ENCODE measurements at regions not wholly inside any gene's neighbourhood (a gene's known extent, or its start where the extent isn't known, plus 50 kb on each side); places are given as distances from the start of the nearest gene placed in this dataset.

DNA sequence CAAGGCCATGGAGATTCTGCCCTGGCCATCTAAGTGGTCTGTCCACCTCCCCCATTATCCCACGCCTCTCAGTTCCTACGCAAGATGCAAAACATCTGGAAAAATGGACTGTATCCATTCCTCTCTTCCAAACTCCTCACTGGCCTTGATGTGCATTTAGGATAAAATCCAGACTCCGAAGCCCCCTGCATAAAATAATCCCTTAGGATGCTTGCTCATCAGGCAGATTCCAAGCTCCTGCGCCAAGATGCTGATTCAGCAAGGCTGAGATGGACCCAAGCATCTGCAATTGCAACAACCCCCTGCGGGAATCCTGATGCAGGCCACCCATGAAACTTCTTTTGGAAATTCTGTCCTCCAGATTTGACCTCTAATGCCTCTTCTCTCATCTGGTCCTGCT is 81.6 kb downstream of the SPRING1 start:
- no peaks in the 10 kb centered on the region for H4K20me1 ChIP-seq (ENCODE audit: insufficient read depth)
- H3K9me3 ChIP-seq (ENCODE audit: insufficient read depth, low read depth) = no peaks in the 10 kb centered on the region
- ChIA-PET POLR2A (ENCODE audit: unreplicated experiment) (no interaction called here), CTCF (interaction anchor here (0.6 kb wide), 1 partner anchor 21 kb away, joined by 7 read pairs; no protein-coding TSS in a partner anchor)
- peaks cover 7% of the 10 kb centered on the region; the same call in 1 of the 2 replicates for H3K27me3 ChIP-seq (ENCODE audit: insufficient read depth, low read depth)
- TF ChIP-seq, protein P1, sequence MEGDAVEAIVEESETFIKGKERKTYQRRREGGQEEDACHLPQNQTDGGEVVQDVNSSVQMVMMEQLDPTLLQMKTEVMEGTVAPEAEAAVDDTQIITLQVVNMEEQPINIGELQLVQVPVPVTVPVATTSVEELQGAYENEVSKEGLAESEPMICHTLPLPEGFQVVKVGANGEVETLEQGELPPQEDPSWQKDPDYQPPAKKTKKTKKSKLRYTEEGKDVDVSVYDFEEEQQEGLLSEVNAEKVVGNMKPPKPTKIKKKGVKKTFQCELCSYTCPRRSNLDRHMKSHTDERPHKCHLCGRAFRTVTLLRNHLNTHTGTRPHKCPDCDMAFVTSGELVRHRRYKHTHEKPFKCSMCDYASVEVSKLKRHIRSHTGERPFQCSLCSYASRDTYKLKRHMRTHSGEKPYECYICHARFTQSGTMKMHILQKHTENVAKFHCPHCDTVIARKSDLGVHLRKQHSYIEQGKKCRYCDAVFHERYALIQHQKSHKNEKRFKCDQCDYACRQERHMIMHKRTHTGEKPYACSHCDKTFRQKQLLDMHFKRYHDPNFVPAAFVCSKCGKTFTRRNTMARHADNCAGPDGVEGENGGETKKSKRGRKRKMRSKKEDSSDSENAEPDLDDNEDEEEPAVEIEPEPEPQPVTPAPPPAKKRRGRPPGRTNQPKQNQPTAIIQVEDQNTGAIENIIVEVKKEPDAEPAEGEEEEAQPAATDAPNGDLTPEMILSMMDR (conservative IDR thresholded peaks at IDR 0.05) = no peak
- TF ChIP-seq EZH2 (IDR thresholded peaks at IDR 0.05; ENCODE audit: low read depth) = no peak
- intact Hi-C loops (cut with micrococcal nuclease; ENCODE audit: unreplicated experiment) = loop anchor here (5.0 kb wide), 2 partner anchors 54 to 154 kb away; no protein-coding TSS in a partner anchor
- no peak overlapping the region for H3K27ac ChIP-seq
- no peak overlapping the region for H3K4me3 ChIP-seq
- no peaks in the 10 kb centered on the region for H3K79me2 ChIP-seq (ENCODE audit: low read depth)
- no peaks in the 10 kb centered on the region for H3K9me2 ChIP-seq (ENCODE audit: insufficient read depth)
- H3K36me3 ChIP-seq (ENCODE audit: low read depth) = no peaks in the 10 kb centered on the region
- H3K4me2 ChIP-seq = no peak overlapping the region
- no peak for DNase-seq
- peaks cover 22% of the 10 kb centered on the region for H3K4me1 ChIP-seq (replicated peaks; ENCODE audit: insufficient read depth)
- BruUV-seq (replicated peaks) = no TSS peak
- H2AFZ ChIP-seq = no peak overlapping the region
- peaks cover 10% of the 10 kb centered on the region for H3F3A ChIP-seq (ENCODE audit: insufficient read depth, low read depth)

DNA sequence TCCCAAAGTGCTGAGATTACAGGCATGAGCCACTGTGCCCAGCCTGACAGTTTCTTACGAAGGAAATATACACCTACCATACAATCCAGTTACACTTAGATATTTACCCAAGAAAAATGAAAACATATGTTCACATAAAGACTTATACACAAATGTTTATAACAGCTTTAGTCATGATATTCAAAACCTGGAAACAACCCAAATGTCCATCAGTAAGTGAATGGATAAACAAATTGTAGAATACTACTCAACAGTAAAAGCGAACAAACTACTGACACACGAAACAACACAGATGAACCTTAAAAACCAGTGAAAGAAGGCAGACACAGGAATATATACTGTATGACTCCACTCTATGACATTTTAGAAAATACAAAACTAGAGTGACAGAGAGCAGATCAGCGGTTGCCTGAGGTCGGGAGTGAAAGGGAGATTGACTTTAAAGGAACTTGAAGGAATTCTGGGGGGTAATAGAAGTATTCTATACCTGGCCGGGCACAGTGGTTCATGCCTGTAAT is 83.6 kb downstream of the SPRING1 start:
- H3K4me1 ChIP-seq (replicated peaks; ENCODE audit: insufficient read depth) = peaks cover 12% of the 10 kb centered on the region
- no peak overlapping the region for H3K27ac ChIP-seq
- peaks cover 7% of the 10 kb centered on the region; the same call in 1 of the 2 replicates for H3K27me3 ChIP-seq (ENCODE audit: insufficient read depth, low read depth)
- H3K36me3 ChIP-seq (ENCODE audit: low read depth) = no peaks in the 10 kb centered on the region
- no peak overlapping the region for H3K4me3 ChIP-seq
- POLR2A ChIA-PET (ENCODE audit: unreplicated experiment) = no interaction called here
- no peaks in the 10 kb centered on the region for H3F3A ChIP-seq (ENCODE audit: insufficient read depth, low read depth)
- H4K20me1 ChIP-seq (ENCODE audit: insufficient read depth) = no peaks in the 10 kb centered on the region
- no peaks in the 10 kb centered on the region for H3K79me2 ChIP-seq (ENCODE audit: low read depth)
- no peaks in the 10 kb centered on the region for H3K9me3 ChIP-seq (ENCODE audit: insufficient read depth, low read depth)
- no peak overlapping the region for H2AFZ ChIP-seq
- TF ChIP-seq EZH2 (IDR thresholded peaks at IDR 0.05; ENCODE audit: low read depth) = no peak
- TF ChIP-seq, protein P1 (conservative IDR thresholded peaks at IDR 0.05) = no peak
- intact Hi-C loops (cut with micrococcal nuclease; ENCODE audit: unreplicated experiment) = no loop called here
- BruUV-seq (replicated peaks) = no TSS peak
- no peaks in the 10 kb centered on the region for H3K9me2 ChIP-seq (ENCODE audit: insufficient read depth)
- no peak overlapping the region for H3K4me2 ChIP-seq
- CTCF ChIA-PET = interaction anchor here (0.6 kb wide), 1 partner anchor 36 kb away, joined by 3 read pairs; no protein-coding TSS in a partner anchor
- no peak for DNase-seq

DNA sequence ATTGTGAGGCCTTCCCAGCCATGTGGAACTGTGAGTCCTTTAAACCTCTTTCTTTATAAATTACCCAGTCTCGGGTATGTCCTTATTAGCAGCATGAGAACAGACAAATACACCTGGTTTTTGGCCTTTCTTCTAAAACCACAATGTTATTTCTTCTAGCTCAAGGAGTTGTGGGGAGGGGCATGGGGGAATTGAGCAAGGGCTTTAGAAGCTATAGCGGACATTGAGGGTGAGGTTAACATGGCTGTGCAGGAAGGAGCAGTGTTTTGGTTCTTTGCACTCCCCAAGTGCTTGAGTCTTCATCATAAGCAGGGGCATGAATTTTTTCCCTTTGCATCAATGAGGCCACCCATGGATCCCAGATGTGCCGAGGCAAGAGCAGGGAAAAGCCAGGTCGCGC is 86.8 kb downstream of the SPRING1 start:
- intact Hi-C loops (cut with micrococcal nuclease; ENCODE audit: unreplicated experiment) = no loop called here
- H3K27me3 ChIP-seq (ENCODE audit: insufficient read depth, low read depth) = peaks cover 19% of the 10 kb centered on the region; the same call in 1 of the 2 replicates
- DNase-seq = no peak
- no peaks in the 10 kb centered on the region for H3K79me2 ChIP-seq (ENCODE audit: low read depth)
- H3F3A ChIP-seq (ENCODE audit: insufficient read depth, low read depth) = no peaks in the 10 kb centered on the region
- ChIA-PET POLR2A (ENCODE audit: unreplicated experiment) (no interaction called here), CTCF (no interaction called here)
- no peaks in the 10 kb centered on the region for H3K4me1 ChIP-seq (replicated peaks; ENCODE audit: insufficient read depth)
- H3K27ac ChIP-seq = no peak overlapping the region
- no peak overlapping the region for H3K4me3 ChIP-seq
- H3K9me3 ChIP-seq (ENCODE audit: insufficient read depth, low read depth) = no peaks in the 10 kb centered on the region
- H3K36me3 ChIP-seq (ENCODE audit: low read depth) = no peaks in the 10 kb centered on the region
- TF ChIP-seq, protein P1 (conservative IDR thresholded peaks at IDR 0.05) = no peak
- no peak for TF ChIP-seq EZH2 (IDR thresholded peaks at IDR 0.05; ENCODE audit: low read depth)
- H3K4me2 ChIP-seq = no peak overlapping the region
- no TSS peak for BruUV-seq (replicated peaks)
- no peak overlapping the region for H2AFZ ChIP-seq
- H4K20me1 ChIP-seq (ENCODE audit: insufficient read depth) = no peaks in the 10 kb centered on the region
- no peaks in the 10 kb centered on the region for H3K9me2 ChIP-seq (ENCODE audit: insufficient read depth)
